ENCODE measurements at regions not wholly inside any gene's neighbourhood (a gene's known extent, or its start where the extent isn't known, plus 50 kb on each side); places are given as distances from the start of the nearest gene placed in this dataset.

GRCh38 chr5:30693326-30693725, 500.2 kb upstream of the CDH6 start:
- TF ChIP-seq POLR2A (IDR thresholded peaks at IDR 0.05) (no peak), CTCF (IDR thresholded peaks at IDR 0.05) (no peak), EP300 (IDR thresholded peaks at IDR 0.05) (no peak)
